ENCODE measurements at regions not wholly inside any gene's neighbourhood (a gene's known extent, or its start where the extent isn't known, plus 50 kb on each side); places are given as distances from the start of the nearest gene placed in this dataset.

DNA sequence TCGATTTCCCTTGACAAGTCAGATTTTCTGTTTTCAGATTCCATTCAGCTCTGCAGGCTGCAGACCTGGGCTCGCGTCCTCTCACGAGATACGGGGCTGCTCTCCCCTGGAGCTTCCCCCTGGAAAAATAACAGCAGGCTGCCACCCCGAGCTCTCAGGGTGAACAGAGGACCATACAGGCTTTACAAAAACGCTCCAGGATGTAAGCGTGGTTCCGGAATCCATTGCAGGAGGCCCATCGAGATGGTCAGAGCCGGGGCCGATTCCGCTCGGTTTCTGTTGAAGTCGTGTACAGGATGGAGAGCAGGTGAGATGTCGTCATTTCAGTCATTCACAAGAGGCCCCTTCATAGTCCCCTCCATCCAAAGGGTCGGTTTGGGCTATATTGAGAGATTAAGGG lies 297.7 kb upstream of the IRX4 start:
- no peak for TF ChIP-seq CTCF (IDR thresholded peaks at IDR 0.05)
- TF ChIP-seq POLR2A (IDR thresholded peaks at IDR 0.05), result no peak
- no peak for TF ChIP-seq EP300 (IDR thresholded peaks at IDR 0.05)

All from suprapubic skin (tissue), 3 donors.